Endodermal cell (in vitro differentiated cells): ENCODE measurements at regions not wholly inside any gene's neighbourhood (a gene's known extent, or its start where the extent isn't known, plus 50 kb on each side); places are given as distances from the start of the nearest gene placed in this dataset.
"Not testable (repeated sequence)": the region's sequence is repeated elsewhere in the genome, so short reads cannot be mapped to it uniquely, and the experiment has no call there.

Experiments used
- DNase-seq: peaks from one replicate; pipeline ENCODE4 v3.0.0-alpha.2; 2017
- H3K27ac ChIP-seq: 2 replicates; pipeline ENCODE4 v1.5.1; 2013; ENCODE audit warnings: mild to moderate bottlenecking, low read depth, low read length, moderate library complexity
- H3K27me3 ChIP-seq: 2 replicates; pipeline ENCODE4 v1.6.1; 2013; ENCODE audit warnings: mild to moderate bottlenecking, low read length, moderate library complexity; ENCODE audit not compliant: insufficient read depth, control insufficient read depth, poor library complexity, severe bottlenecking
- H3K36me3 ChIP-seq: 2 replicates; pipeline ENCODE4 v1.7.0; 2013; ENCODE audit warnings: mild to moderate bottlenecking, low read length, moderate library complexity; ENCODE audit not compliant: control insufficient read depth, insufficient read depth
- H3K4me1 ChIP-seq: one replicate; pipeline ENCODE4 v1.7.0; 2013; ENCODE audit warnings: low read length; ENCODE audit not compliant: control insufficient read depth, insufficient read depth
- H3K4me3 ChIP-seq: 2 replicates; pipeline ENCODE4 v1.5.1; 2013; ENCODE audit warnings: mild to moderate bottlenecking, low read length, moderate library complexity
- H3K9ac ChIP-seq: 2 replicates; pipeline ENCODE4 v1.6.1; 2013; ENCODE audit warnings: mild to moderate bottlenecking, low read length, moderate library complexity; ENCODE audit not compliant: poor library complexity, severe bottlenecking; ENCODE audit errors: extremely low read depth
- H3K9me3 ChIP-seq: 2 replicates; pipeline ENCODE4 v1.6.1; 2013; ENCODE audit warnings: mild to moderate bottlenecking, low read length, moderate library complexity; ENCODE audit not compliant: control insufficient read depth
- H3K27ac Mint-ChIP-seq: 2 replicates; pipeline ENCODE4 v1.8.0; 2020; ENCODE audit warnings: mixed read lengths
- H3K27me3 Mint-ChIP-seq: 2 replicates; pipeline ENCODE4 v1.8.0; 2021; ENCODE audit warnings: mild to moderate bottlenecking, mixed read lengths; ENCODE audit not compliant: insufficient read depth
- H3K36me3 Mint-ChIP-seq: 2 replicates; pipeline ENCODE4 v1.8.0; 2020; ENCODE audit warnings: low read depth, mixed read lengths
- H3K4me1 Mint-ChIP-seq: 2 replicates; pipeline ENCODE4 v1.8.0; 2020; ENCODE audit warnings: mixed read lengths
- H3K4me3 Mint-ChIP-seq: 2 replicates; pipeline ENCODE4 v1.8.0; 2020; ENCODE audit warnings: mild to moderate bottlenecking, moderate library complexity, mixed read lengths
- H3K9me3 Mint-ChIP-seq: 2 replicates; pipeline ENCODE4 v1.8.0; 2020; ENCODE audit warnings: mild to moderate bottlenecking, mixed read lengths
- CTCF ChIP-seq: fragments of 200-600 bp; sonication (generic); conservative IDR thresholded peaks from 2 replicates; pipeline ENCODE4 v1.5.0; 2021; ENCODE audit warnings: antibody characterized with exemption, mild to moderate bottlenecking
- WGBS, 2 experiments: methylation state at CpG; one replicate each; pipeline versions ENCODE4 v1.1.5 to v1.1.7; 2013; ENCODE audit warnings: missing lambda C conversion rate in 2 of 2, mixed read lengths in 1 of 2; ENCODE audit not compliant: insufficient coverage in 1 of 2, insufficient read length in 1 of 2; 5-methylcytosine and 5-hydroxymethylcytosine counted together

DNA sequence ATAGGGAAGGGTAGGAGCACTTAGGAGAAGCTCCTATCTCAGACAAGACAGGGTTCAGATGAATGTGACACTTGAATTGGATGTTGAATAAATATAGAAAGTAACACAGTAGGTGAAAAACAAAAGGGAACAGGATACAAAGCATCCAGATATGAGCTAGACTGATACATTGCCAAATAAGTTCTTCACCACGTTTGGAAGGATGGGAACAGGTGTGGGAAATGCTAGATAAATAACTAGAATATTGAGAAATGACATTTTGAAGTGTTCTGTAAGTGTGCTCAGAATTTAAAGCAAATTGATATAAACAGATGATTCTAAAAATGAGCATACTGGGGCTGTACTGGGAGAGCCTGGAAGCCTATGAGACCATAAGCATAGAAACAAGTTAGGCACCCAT is 340.1 kb upstream of the PRR16 start:
- Histone ChIP-seq H3K4me3 (no peak overlapping the region), H3K9ac (no peak overlapping the region), H3K27me3 (no peaks in the 10 kb centered on the region), H3K27ac (no peak overlapping the region), H3K9me3 (no peaks in the 10 kb centered on the region), H3K4me1 (no peaks in the 10 kb centered on the region), H3K36me3 (no peaks in the 10 kb centered on the region)
- Mint-ChIP-seq H3K36me3 (no peaks in the 10 kb centered on the region), H3K4me1 (no peaks in the 10 kb centered on the region), H3K4me3 (no peak overlapping the region), H3K27ac (no peak overlapping the region), H3K27me3 (no peaks in the 10 kb centered on the region), H3K9me3 (peaks cover 9% of the 10 kb centered on the region)
- no peak for TF ChIP-seq CTCF
- no peak for DNase-seq
- WGBS, 2 experiments: 79 to 86% methylated on average over 1 of the region's 1 CpG

DNA sequence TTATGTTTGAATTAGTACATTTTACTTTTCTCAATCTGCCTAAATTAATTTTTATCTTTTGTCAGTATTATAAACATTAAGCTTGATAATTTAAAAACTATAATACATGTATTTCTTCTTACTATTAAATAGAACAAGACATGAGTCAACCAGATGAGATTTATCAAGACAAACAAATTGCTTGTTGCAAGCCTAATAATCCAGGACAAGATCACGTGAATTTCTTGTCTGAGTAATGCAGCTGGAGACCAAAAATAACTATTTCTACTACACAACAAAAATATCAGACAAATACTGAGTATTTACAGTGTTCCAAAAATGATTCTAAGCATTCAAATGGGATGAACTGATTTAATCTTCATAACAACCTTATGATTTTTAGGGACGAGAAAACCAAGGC is 339.1 kb upstream of the PRR16 start:
- Mint-ChIP-seq H3K4me3 (no peak overlapping the region), H3K9me3 (peaks cover 8% of the 10 kb centered on the region), H3K4me1 (no peaks in the 10 kb centered on the region), H3K27me3 (no peaks in the 10 kb centered on the region), H3K27ac (no peak overlapping the region), H3K36me3 (no peaks in the 10 kb centered on the region)
- DNase-seq: no peak
- H3K9me3 ChIP-seq: no peaks in the 10 kb centered on the region
- TF ChIP-seq CTCF: no peak
- 83 to 99% methylated on average over 1 to 2 of the region's 2 CpGs for WGBS, 2 experiments
- no peaks in the 10 kb centered on the region for H3K27me3 ChIP-seq
- no peaks in the 10 kb centered on the region for H3K36me3 ChIP-seq
- H3K27ac ChIP-seq: no peak overlapping the region
- no peak overlapping the region for H3K4me3 ChIP-seq
- no peaks in the 10 kb centered on the region for H3K4me1 ChIP-seq
- no peak overlapping the region for H3K9ac ChIP-seq

GRCh38 chr5:120132347-120132746 is 331.8 kb upstream of the PRR16 start:
- not testable (repeated sequence) for H3K4me1 Mint-ChIP-seq, H3K36me3 ChIP-seq, H3K27ac ChIP-seq, DNase-seq, H3K9me3 ChIP-seq, H3K9ac ChIP-seq, H3K27me3 Mint-ChIP-seq, H3K27ac Mint-ChIP-seq, H3K4me3 Mint-ChIP-seq, H3K36me3 Mint-ChIP-seq, H3K27me3 ChIP-seq, H3K4me1 ChIP-seq, H3K4me3 ChIP-seq
- 93% methylated on average over 6 to 7 of the region's 7 CpGs for WGBS, 2 experiments
- H3K9me3 Mint-ChIP-seq: peaks cover 23% of the 10 kb centered on the region

GRCh38 chr5:120134944-120135343 is 329.2 kb upstream of the PRR16 start:
- Histone ChIP-seq H3K9ac (no peak overlapping the region), H3K36me3 (no peaks in the 10 kb centered on the region), H3K9me3 (no peaks in the 10 kb centered on the region), H3K4me3 (no peak overlapping the region), H3K27me3 (no peaks in the 10 kb centered on the region), H3K27ac (no peak overlapping the region), H3K4me1 (no peaks in the 10 kb centered on the region)
- no peak for TF ChIP-seq CTCF
- Mint-ChIP-seq H3K4me1 (peaks cover 2% of the 10 kb centered on the region), H3K9me3 (peaks cover 17% of the 10 kb centered on the region), H3K27me3 (no peaks in the 10 kb centered on the region), H3K36me3 (no peaks in the 10 kb centered on the region), H3K4me3 (no peak overlapping the region), H3K27ac (no peak overlapping the region)
- no peak for DNase-seq
